SK-N-SH treated with all-trans-retinoic acid at 6 μM for 48 hours (cell line): ENCODE measurements at regions not wholly inside any gene's neighbourhood (a gene's known extent, or its start where the extent isn't known, plus 50 kb on each side); places are given as distances from the start of the nearest gene placed in this dataset.

Experiments used
- ATAC-seq: fragments of 200-7000 bp; cut with Tn5 transposase; 3 replicates; pipeline ENCODE4 v1.9.1; 2020; ENCODE audit warnings: mild to moderate bottlenecking, moderate library complexity
- ARNTL ChIP-seq: fragments of 450-650 bp; formaldehyde crosslinking; IDR thresholded peaks from 2 replicates; pipeline ENCODE4 v1.5.0; 2020; ENCODE audit warnings: low read depth, mild to moderate bottlenecking, moderate library complexity, borderline replicate concordance
- BACH2 ChIP-seq: fragments of 250-450 bp; sonication (Bioruptor Pico); IDR thresholded peaks from 2 replicates; pipeline ENCODE4 v1.9.0; 2021; ENCODE audit warnings: mild to moderate bottlenecking, borderline replicate concordance
- CREB5 ChIP-seq: fragments of 250-450 bp; sonication (Bioruptor Pico); IDR thresholded peaks from 2 replicates; pipeline ENCODE4 v1.5.1; 2020; ENCODE audit warnings: low read depth, mild to moderate bottlenecking, moderate library complexity
- CSDC2 ChIP-seq: fragments of 250-450 bp; sonication (Bioruptor Pico); IDR thresholded peaks from 2 replicates; pipeline ENCODE4 v1.5.0; 2020; ENCODE audit warnings: mild to moderate bottlenecking, moderate library complexity
- CSRNP3 ChIP-seq: fragments of 250-450 bp; sonication (Bioruptor Pico); IDR thresholded peaks from 2 replicates; pipeline ENCODE4 v1.5.1; 2021; ENCODE audit warnings: mild to moderate bottlenecking, moderate library complexity
- ISL1 ChIP-seq: fragments of 250-450 bp; sonication (Bioruptor Pico); IDR thresholded peaks from 2 replicates; pipeline ENCODE4 v2.1.2; 2022; ENCODE audit warnings: mild to moderate bottlenecking, moderate library complexity
- OSR1 ChIP-seq: fragments of 250-450 bp; sonication (Bioruptor Pico); IDR thresholded peaks from 2 replicates; pipeline ENCODE4 v1.8.0; 2022; ENCODE audit warnings: moderate library complexity, mild to moderate bottlenecking, inconsistent platforms
- PATZ1 ChIP-seq: fragments of 250-450 bp; sonication (Bioruptor Pico); IDR thresholded peaks from 2 replicates; pipeline ENCODE4 v1.8.0; 2020; ENCODE audit warnings: mild to moderate bottlenecking, moderate library complexity, borderline replicate concordance
- POU6F1 ChIP-seq: fragments of 250-450 bp; sonication (Bioruptor Pico); IDR thresholded peaks from 2 replicates; pipeline ENCODE4 v1.8.0; 2021; ENCODE audit warnings: low read depth, mild to moderate bottlenecking, moderate library complexity, borderline replicate concordance
- PPARA ChIP-seq: fragments of 250-450 bp; sonication (Bioruptor Pico); IDR thresholded peaks from 2 replicates; pipeline ENCODE4 v1.5.0; 2020; ENCODE audit warnings: mild to moderate bottlenecking, borderline replicate concordance
- SNAI2 ChIP-seq: fragments of 250-450 bp; sonication (Bioruptor Pico); IDR thresholded peaks from 2 replicates; pipeline ENCODE4 v1.5.0; 2020; ENCODE audit warnings: mild to moderate bottlenecking, moderate library complexity
- TCF4 ChIP-seq: fragments of 250-450 bp; sonication (Bioruptor Pico); IDR thresholded peaks from 2 replicates; pipeline ENCODE4 v1.8.0; 2021; ENCODE audit warnings: mild to moderate bottlenecking, moderate library complexity, borderline replicate concordance
- TOX ChIP-seq: fragments of 250-450 bp; sonication (Bioruptor Pico); IDR thresholded peaks from 2 replicates; pipeline ENCODE4 v1.8.0; 2021; ENCODE audit warnings: mild to moderate bottlenecking, moderate library complexity, borderline replicate concordance
- TSHZ2 ChIP-seq: fragments of 250-450 bp; sonication (Bioruptor Pico); IDR thresholded peaks from 2 replicates; pipeline ENCODE4 v1.5.0; 2020; ENCODE audit warnings: mild to moderate bottlenecking, moderate library complexity
- ZC3H10 ChIP-seq: fragments of 250-450 bp; sonication (Bioruptor Pico); IDR thresholded peaks from 2 replicates; pipeline ENCODE4 v1.5.1; 2021; ENCODE audit warnings: mild to moderate bottlenecking, moderate library complexity
- ZFP3 ChIP-seq: fragments of 250-450 bp; sonication (Bioruptor Pico); IDR thresholded peaks from 2 replicates; pipeline ENCODE4 v1.5.0; 2020; ENCODE audit warnings: mild to moderate bottlenecking, moderate library complexity
- ZFP30 ChIP-seq: fragments of 450-650 bp; formaldehyde crosslinking; IDR thresholded peaks from 2 replicates; pipeline ENCODE4 v1.5.0; 2022; ENCODE audit warnings: mild to moderate bottlenecking, moderate library complexity
- ZNF565 ChIP-seq: fragments of 450-650 bp; formaldehyde crosslinking; conservative IDR thresholded peaks from 2 replicates; pipeline ENCODE4 v1.5.0; 2020; ENCODE audit warnings: low read depth, mild to moderate bottlenecking, moderate library complexity
- ZNF70 ChIP-seq: fragments of 450-650 bp; formaldehyde crosslinking; IDR thresholded peaks from 2 replicates; pipeline ENCODE4 v1.5.0; 2020; ENCODE audit warnings: mild to moderate bottlenecking, moderate library complexity

GRCh38 chr17:5705876-5706576, 121.7 kb upstream of the NLRP1 start:
- TF ChIP-seq PPARA (CRISPR knock-in tag) (no peak), ZC3H10 (CRISPR knock-in tag) (no peak), OSR1 (no peak), CSRNP3 (CRISPR knock-in tag) (no peak), PATZ1 (CRISPR knock-in tag) (no peak), ARNTL (CRISPR knock-in tag) (no peak), BACH2 (CRISPR knock-in tag) (no peak), ZFP30 (CRISPR knock-in tag) (no peak), ISL1 (CRISPR knock-in tag) (no peak)

GRCh38 chr17:5706577-5707210, 122.4 kb upstream of the NLRP1 start:
- peak; percentile 93 for ATAC-seq
- TF ChIP-seq SNAI2 (CRISPR knock-in tag) (no peak), ZNF70 (CRISPR knock-in tag) (no peak)

More at GRCh38 chr17:5705876-5706576, 121.7 kb upstream of the NLRP1 start:
- ATAC-seq, result no peak

GRCh38 chr17:5707482-5707881, 123.2 kb upstream of the NLRP1 start:
- no peak for ATAC-seq
- TF ChIP-seq TOX (CRISPR knock-in tag) (no peak), CREB5 (CRISPR knock-in tag) (no peak), ZFP3 (CRISPR knock-in tag) (no peak), ISL1 (CRISPR knock-in tag) (no peak), POU6F1 (CRISPR knock-in tag) (no peak), CSDC2 (CRISPR knock-in tag) (no peak), ZC3H10 (CRISPR knock-in tag) (no peak), BACH2 (CRISPR knock-in tag) (no peak), ZNF565 (CRISPR knock-in tag) (no peak), PPARA (CRISPR knock-in tag) (no peak), OSR1 (no peak), ZNF70 (CRISPR knock-in tag) (no peak), TCF4 (no peak), TSHZ2 (CRISPR knock-in tag) (no peak), ARNTL (CRISPR knock-in tag) (no peak), CSRNP3 (CRISPR knock-in tag) (no peak)
